GM21786 (cell line): ENCODE measurements at regions not wholly inside any gene's neighbourhood (a gene's known extent, or its start where the extent isn't known, plus 50 kb on each side); places are given as distances from the start of the nearest gene placed in this dataset.

Experiments used
- ATAC-seq: cut with Tn5 transposase; IDR thresholded peaks from one replicate; pipeline ENCODE4 v1.9.1; 2021; ENCODE audit not compliant: unreplicated experiment

DNA sequence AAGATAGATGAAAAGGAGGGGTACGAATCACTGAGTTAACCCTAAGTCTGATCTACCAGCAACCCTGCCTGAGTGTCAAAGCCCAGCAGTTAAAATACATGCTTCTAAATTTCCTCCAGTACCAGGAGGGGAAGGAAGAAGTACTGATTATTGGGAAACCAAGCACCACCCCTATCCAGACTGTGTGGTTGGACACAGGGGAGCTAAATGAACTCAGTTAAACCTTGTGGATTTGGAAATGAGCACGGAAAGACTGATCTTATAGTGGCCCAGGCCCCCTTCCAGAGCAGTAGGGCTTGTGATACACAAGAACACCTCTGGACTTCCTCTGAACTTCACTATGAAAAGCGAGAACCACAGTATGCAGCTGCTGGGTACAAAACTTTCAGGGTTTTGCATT is 585.6 kb downstream of the MAFB start:
- no peak for ATAC-seq

DNA sequence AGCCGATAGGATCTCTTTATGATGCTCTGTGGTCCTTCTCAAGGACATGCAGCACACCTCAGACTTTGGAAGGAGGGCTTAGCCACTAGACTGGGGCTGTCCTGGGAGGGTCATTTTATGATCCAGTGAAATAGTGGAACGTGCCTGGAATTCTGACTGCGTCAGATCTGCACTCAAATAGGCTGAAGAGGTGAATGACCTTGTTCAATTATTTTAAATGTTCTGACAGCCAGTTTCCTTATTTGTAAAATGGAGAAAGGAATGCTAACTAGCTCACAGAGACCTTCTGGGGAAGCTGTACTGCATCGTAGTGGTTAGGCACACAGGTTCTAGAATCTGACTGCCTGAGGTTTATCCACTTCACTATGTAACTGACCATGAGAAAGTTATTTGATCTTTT is 587.5 kb downstream of the MAFB start:
- ATAC-seq, result no peak

DNA sequence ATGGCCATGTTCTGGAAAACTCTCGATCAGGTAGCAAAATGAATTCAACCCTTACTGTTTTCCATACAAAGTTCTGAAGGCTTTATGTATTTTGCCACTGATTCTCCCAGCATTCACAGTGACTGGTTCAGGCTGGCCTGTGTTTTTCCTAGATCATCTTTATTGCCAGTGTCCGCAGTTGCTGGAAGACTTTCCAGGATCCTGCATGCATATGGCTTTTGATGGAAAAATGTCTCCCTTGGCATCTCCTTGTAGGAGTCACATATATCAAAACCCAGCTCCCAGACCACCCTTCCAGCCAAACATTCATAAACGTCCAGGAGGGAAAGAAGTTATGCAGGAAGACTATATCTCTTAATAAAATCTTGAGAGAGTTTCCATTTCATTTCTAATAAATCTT is 588.8 kb downstream of the MAFB start:
- ATAC-seq, result no peak

DNA sequence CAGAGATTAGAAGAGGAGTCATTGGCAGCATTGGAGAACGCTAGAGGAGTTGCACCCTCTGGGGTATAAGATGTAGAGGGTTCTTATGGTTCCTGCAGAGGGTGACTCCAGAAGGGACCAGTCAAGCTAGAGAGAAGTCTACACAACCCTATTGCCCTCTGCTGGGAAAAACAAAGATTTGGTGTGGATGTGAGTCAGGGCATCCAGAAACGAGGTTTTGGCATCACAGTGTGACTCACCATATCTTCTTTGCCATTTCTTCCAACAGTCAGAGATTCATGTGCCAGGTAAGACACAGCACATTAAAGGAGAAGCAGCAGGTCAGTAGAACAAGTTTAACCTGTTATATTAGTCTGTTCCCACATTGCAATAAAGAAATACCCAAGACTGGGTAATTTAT is 598.8 kb downstream of the MAFB start:
- no peak for ATAC-seq

DNA sequence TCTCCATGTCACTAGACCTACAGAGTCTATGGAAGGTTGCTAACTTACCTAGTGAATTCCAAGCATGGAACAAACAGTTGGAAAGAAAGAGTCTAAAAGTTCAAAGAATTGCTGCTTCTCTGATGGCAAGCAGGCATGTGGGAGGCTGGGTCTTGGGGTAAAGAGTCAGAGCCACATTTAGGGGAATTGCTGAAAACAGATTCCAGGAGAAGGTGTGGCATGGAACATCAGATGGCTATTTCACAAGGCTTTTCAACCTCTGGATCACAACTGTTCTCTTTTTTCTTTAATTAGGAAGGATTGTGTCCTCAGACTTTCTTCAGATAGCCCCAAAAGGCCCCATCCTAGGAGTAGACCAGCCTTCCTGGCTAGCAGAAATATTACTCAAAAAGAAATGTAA is 601.5 kb downstream of the MAFB start:
- ATAC-seq, result no peak

DNA sequence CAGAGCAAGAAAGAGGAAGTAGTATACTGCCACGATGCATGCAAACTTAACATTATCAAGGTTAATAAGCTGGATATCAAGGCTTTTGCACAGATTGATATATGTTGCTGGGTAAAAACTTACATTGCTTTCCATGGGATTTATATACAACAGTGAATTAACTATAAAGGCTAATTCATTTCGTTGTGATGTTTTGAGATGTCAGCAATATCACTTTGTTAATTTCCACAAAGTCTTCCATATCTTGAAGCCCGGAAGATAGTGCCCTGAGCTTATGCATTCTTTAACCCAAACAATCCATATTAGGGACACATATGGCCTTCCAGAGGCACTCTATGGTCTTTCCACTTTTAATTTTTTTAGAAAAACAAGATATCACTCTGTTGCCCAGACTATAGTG is 603.5 kb downstream of the MAFB start:
- ATAC-seq, result no peak

DNA sequence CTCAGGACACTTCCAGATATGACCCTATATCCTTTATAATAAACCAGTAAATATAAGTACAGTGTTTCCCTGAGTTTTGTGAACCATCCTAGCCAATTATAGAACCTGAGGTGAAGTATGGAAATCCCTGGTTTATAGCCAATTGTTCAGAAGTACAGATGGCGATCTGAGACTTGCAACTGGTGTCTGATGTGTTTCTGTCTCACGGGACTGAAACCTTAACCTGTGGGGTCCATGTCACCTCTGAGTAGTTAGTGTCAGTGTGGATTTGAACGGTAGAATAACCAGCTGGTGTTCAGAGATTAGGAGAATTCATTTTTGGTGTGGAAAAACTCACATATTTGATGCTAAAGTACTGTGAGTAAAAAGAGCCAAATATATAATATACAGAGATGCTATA is 606.6 kb downstream of the MAFB start:
- no peak for ATAC-seq

DNA sequence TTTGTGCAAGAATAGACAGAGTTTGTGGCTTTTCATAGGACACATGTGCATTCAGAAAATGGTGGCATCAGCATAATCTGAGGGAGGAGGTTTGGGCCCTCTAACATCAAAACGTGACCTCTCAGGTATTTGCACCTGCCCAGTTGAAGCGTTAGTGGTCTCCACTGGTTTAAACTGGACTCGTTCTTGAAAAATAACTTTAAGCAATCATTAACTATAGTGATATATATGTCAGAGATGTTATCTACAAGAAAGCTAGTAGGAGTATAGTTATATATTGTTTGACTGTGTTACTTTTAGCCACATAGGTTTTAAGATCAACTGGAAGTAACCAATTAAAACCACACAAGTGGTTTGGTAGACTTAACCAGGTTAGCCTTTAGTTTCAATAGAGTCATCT is 607.4 kb downstream of the MAFB start:
- ATAC-seq, result no peak

DNA sequence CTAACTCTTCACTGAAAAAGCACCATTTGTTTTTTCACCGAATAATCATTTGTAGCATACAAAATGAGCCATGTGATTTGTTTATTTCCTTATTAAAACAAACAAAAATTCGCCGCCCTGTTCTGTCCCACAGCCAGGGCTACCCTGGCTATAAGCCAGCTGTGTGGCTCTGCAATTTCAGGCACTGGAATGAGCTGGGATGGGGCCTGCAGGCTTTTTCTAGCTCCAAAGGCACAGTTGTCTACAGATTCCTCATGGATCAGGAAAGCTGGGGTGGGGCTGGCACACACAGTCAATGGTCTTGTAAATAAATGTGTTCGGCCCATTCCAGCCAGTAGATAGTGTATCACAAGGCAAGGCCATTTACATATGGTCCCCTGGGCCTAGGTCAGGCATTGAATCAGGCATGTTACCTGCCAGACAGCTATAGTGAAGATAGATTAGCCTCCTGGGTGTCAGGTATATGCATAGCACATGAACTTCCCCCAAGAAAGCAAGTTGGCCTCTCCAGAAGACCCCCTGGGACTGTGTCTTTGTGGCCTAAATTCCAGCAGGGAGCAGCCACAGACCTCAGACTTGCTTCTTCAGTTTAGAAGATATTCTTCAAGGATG is 608.9 kb downstream of the MAFB start:
- no peak for ATAC-seq

DNA sequence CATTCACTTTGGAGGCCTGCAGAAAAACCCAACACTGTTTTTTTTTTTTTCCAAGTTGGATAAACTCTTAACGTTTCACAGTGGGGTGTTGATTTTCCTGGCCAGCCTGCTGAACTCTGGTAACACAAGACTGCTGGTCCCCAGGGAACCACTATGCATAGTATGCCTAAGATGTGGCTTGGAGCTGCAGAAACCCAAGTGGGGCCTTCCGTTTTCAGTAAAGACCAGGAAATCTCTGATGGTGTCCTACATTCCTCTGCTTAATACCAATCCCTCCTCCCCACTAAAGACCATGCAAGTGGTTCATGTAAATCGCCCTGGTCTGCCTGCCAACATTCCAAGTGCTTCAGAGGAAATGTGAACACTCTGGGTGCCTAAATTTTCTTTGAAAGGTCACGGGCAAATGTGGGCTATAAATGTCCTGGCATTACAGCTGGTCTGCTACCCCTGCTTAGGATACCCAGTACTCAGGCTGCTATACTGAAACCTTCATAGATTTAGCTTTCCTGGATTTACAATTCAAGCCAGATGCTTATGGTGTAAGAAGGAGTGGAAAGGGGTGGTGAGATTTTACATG is 615.4 kb downstream of the MAFB start:
- ATAC-seq, result no peak

DNA sequence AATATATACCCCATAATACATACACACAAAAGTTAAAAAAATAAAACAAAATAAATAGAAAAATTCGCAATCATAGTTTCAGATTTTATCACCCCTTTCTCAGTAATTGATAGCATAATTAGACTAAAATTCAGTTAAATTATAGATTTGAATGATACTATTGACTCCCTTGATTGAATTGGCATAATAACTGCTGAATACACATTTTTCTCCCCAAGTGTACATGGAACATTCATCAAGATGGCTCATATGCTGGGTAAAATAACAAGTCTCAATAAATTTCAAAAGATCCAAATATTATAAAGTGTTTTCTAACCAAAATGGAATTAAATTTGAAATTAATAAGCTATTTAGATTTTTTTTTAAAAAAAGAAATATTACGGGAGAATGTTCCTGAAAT is 616.1 kb downstream of the MAFB start:
- no peak for ATAC-seq

DNA sequence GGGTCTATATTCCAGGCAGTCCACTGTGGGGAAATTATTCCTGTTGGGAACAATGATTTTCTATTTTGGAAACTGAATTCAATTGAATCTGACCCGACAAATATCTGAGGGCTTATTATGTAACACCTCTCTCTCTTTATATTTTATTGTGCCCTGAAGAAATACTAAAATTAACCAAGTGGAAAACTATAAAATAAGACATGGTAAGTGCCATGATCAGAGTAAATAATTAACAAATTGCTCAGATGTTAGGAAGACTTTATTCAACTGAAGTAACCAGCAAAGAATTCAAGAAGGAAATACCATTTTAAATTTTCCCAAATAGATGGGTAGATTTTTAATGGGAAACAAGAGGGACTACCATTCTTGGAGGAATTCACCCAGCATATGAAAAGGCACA is 632.9 kb downstream of the MAFB start:
- no peak for ATAC-seq

DNA sequence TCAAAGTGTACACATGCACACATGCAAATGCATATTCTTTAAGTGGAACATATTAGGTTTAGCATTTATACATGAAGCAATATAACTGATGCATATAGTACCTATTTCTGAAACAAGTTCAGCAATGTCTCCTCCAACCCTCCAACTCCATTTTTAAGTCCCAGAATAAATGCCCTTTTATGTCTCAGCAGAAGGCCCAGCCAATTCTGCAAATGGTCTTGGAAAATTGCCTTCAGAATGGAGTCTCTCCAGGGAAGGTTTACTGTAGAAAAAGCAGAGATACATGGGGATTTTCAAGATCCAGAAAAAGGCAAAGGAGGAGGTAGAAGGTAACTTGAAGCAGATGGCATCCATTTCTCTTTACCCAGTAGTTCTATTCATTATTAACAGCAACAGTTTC is 633.3 kb downstream of the MAFB start:
- ATAC-seq, result no peak

DNA sequence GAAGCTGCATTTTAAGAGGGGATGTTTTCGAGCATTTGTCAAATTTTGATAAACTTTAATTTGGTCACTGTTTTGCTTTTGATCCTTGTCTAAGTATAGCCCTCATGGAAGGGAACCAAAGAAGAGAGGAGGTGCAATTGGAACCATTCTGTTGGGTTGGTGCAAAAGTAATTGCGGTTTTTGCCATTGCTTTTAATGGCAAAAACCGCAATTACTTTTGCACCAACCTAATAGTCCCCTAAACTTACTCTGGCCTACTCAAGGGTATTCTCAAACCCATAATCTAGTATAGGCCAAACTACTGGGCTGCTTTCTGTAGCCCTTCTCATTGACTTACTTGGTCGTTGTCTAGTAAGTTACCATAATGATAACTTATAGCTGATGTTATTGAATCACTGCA is 634.7 kb downstream of the MAFB start:
- no peak for ATAC-seq

DNA sequence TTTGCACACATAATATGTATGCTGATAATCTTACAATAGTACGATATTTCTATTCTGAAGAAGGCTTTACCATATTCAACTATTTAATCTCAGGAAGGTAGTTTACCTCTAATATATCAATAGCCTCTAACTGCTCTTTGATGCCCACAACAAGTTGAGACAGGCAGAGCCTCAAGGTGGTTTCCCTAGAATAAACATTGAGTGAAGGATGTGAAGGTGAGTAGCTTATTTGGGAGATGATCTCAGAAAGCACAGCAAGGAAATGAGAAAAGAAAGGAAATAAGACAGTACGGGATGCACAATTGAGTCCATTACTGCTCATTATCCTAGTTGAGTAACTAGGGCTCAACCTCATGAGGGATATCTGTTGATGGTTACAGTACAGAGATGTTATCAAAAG is 638.4 kb downstream of the MAFB start:
- no peak for ATAC-seq

DNA sequence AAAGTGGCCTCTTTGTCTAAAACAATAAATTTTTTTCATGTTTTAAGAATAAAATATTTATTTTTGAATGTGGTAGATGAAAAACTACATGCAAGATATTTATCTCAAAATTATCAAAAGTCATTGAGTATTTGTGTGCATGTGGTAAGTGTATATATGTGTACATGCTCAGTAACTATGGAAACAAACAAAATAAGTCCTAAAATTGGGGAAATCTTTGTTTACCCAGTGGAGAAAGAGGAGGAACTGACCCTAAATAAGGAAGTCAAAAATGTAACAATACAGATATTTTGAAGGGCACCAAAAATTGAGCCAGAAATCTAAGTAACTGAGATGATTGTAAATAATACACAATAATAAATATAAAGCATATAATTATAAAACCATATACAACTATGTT is 639.2 kb downstream of the MAFB start:
- ATAC-seq, result no peak

DNA sequence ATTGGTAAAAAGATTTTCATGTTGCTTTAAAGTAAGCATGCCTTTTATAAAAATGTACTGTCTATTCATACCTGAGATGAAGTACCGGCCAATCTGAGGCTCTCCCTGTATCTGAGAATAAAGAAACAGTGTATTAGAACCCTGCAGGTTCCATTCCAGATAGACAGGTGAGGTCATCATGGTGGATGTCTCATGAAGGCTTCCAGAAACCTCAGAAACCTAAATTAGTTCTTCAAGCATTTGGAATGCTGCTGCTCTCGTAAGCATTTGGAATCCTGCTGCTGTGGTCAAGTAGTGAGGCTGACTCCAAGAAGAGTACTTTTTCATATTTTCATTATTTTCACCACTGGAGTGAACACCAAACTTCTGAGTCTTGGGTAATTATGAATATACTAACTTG is 642.3 kb downstream of the MAFB start:
- ATAC-seq, result no peak

DNA sequence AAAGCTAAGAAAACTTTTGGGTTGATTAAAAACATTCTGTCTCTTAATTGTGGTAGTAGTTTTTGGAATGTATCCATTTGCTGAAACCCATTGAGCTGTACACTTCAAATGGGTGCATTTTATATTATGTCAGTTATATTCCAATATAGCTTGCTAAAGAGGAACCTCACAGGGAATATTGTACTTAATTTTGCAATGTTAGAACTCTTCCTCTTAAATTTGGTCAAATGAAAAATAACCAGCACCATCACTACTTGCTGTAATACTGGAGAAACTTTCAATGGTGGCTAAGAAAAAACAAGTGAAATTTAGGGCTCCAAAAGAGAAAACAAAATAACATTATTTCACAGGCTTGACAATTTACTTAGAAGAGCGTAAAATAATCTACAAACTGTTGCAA is 651.5 kb downstream of the MAFB start:
- no peak for ATAC-seq

DNA sequence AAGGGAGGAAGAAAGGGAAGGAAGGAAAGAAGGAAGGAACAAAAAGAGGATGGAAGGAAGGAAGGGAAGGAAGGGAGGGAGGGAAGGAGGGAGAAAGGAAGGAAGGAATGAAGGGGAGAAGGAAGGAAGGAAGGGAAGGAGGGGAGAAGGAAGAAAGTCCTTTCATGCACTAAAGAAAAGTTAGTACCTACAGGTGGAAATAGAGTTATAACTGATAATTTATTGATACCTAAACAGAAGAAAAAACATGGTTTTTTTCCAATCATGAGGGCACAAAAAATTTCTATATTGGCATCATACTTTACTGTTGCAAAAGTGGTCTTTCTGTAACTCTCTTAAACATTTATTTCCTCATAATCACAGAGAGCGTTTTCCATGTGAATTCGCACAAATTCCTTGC is 659.4 kb downstream of the MAFB start:
- ATAC-seq, result no peak

DNA sequence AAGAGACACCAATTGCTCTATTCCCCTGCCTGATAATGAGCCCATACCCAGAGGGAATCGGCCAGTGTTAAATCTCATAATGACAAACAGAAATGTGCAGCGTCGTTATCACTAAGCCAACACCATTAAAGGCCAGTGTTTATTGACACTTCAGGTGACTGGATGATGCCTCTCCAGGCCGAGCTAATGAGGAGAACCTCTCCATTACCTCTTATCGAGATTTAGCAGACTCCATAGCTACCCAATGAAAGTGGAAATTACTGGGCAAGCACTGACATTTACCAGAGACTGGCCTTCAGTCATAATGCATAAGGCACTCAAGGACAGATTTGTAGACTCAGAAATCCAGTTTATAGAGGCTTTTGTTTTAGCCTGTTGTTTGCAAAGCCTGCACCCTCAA is 669.5 kb downstream of the MAFB start:
- no peak for ATAC-seq

DNA sequence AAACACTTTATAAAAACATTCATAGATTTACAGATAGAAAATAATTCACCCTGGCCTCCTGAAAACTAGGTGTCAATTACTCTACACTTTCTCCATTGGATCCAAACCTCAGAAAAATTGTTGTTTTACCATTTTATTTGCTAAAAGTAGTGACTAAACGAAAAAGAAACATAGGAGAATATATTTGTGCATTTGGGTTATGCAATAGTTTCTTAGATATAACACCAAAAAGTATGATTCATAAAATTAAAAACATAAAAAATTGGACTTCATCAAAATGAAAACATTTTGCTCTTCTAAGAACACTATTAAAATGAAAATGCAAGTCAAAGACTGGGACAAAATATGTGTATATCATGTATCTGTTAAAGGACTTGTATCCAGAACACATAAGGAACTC is 671.3 kb downstream of the MAFB start:
- ATAC-seq, result no peak

DNA sequence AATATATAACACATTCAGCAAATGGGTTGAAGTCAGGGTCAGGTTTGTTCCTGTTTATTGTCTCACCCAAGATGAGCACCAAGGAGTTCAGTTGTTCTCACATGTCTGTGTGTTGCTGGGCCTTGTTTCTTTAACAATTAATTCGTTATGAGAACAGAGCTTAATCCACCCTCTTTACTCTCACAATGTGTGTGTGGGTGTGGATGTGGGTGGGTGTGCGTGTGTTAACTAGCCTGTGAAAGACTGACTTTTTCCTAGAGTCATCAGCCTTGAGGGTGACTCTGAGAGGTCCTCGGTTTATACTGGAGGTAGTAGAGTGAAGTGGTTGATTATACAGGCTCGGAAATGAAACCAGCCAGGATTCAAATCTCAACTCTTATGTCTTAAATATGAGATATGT is 672.1 kb downstream of the MAFB start:
- no peak for ATAC-seq

DNA sequence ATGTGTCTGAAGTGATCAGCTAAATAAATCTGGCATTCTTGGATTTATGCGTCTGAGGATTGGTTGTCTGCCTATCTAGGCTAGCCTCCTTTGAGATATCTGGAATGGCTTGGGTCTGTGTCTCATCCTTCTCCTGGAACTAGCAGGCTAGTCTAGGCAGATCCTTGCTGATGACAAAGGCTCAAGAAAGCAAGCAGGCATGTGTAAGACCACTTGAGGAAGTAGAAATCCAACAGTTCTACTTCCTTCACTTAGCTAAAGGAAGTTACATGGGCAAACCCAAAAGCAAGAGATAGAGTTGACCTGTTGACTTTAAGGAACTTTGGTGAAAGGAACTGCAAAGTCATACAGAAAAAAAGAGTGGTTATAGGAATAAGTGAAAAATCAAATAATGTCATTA is 672.6 kb downstream of the MAFB start:
- ATAC-seq, result no peak
